ENCODE measurements at regions not wholly inside any gene's neighbourhood (a gene's known extent, or its start where the extent isn't known, plus 50 kb on each side); places are given as distances from the start of the nearest gene placed in this dataset.

GRCh38 chr2:153557211-153557610, 78.6 kb upstream of the RPRM start:
- no peak for TF ChIP-seq SRF (IDR thresholded peaks at IDR 0.05; ENCODE audit: low read depth in 2 of 2, low read length in 2 of 2)
- TF ChIP-seq EGR1 (IDR thresholded peaks at IDR 0.05; ENCODE audit: borderline replicate concordance in 1 of 2, low read depth in 2 of 2, low read length in 2 of 2) = no peak
- no peak for TF ChIP-seq RCOR1 (conservative IDR thresholded peaks at IDR 0.05; ENCODE audit: low read depth, low read length)
- no peak for TF ChIP-seq HCFC1 (IDR thresholded peaks at IDR 0.05; ENCODE audit: low read length)
- TF ChIP-seq SP1 (IDR thresholded peaks at IDR 0.05; ENCODE audit: low read depth, low read length) = no peak
- no peak for TF ChIP-seq CTCF (IDR thresholded peaks at IDR 0.05 in 2 of 3, conservative IDR thresholded peaks at IDR 0.05 in 1 of 3; ENCODE audit: control insufficient read depth in 2 of 3, extremely low read depth in 1 of 3, insufficient read depth in 1 of 3, low read depth in 3 of 3, low read length in 3 of 3)
- TF ChIP-seq EZH2 (IDR thresholded peaks at IDR 0.05; ENCODE audit: borderline replicate concordance, control insufficient read depth, low read depth, low read length) = no peak
- no peak for TF ChIP-seq NRF1 (conservative IDR thresholded peaks at IDR 0.05; ENCODE audit: low read depth, low read length)
- no peak for TF ChIP-seq CEBPB (IDR thresholded peaks at IDR 0.05; ENCODE audit: borderline replicate concordance in 1 of 2, low read depth in 2 of 2, low read length in 2 of 2)
- TF ChIP-seq EP300 (IDR thresholded peaks at IDR 0.05; ENCODE audit: borderline replicate concordance in 1 of 2, control insufficient read depth in 1 of 2, low read depth in 2 of 2, low read length in 2 of 2) = no peak
- TF ChIP-seq POLR2AphosphoS5 (IDR thresholded peaks at IDR 0.05; ENCODE audit: low read length) = no peak
- TF ChIP-seq NFYA (IDR thresholded peaks at IDR 0.05; ENCODE audit: borderline replicate concordance, low read depth, low read length) = no peak
- TF ChIP-seq POLR2A (IDR thresholded peaks at IDR 0.05; ENCODE audit: low read depth, low read length) = no peak
